Suprapubic skin (tissue), 3 donors: ENCODE measurements at regions not wholly inside any gene's neighbourhood (a gene's known extent, or its start where the extent isn't known, plus 50 kb on each side); places are given as distances from the start of the nearest gene placed in this dataset.

ENCODE experiments used
- EP300 ChIP-seq: sonication (generic); formaldehyde crosslinking; IDR thresholded peaks from one replicate; pipeline ENCODE4 v1.6.1; 2017; ENCODE audit warnings: antibody characterized with exemption
- POLR2A ChIP-seq, 2 donors: fragments of 450-650 bp; IDR thresholded peaks; one replicate each; pipeline ENCODE4 v1.6.1; 2017; ENCODE audit warnings: antibody characterized with exemption in 2 of 2, mild to moderate bottlenecking in 2 of 2, moderate library complexity in 2 of 2
- TF ChIP-seq, protein P1 (sequence below), 2 donors: fragments of 200-600 bp in 1 of 2; fragments of 450-650 bp in 1 of 2; sonication (generic) in 1 of 2; IDR thresholded peaks; one replicate each; pipeline ENCODE4 v1.5.1; 2016 to 2019; ENCODE audit warnings: antibody characterized with exemption in 2 of 2, mild to moderate bottlenecking in 1 of 2, moderate library complexity in 1 of 2

DNA sequence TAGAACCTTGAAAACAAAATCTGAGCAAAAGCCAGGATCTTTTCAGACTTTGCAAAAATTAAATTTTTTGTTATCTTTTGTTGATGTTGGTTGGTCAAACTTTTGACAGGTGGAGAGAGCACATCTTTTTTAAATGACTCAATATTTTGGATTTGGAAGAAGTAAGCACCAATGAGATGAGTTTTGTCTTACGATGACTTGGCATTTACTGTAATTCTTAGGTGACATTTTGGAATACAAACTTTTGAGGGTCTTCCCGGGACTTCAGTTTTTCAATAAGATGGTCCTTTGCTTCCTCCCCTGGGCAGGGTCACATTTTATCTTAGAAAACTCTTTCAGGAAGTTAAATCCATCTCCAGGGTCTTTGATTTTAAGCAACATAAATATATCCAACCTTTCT lies 423.9 kb downstream of the HS3ST3B1 start:
- TF ChIP-seq, protein P1, sequence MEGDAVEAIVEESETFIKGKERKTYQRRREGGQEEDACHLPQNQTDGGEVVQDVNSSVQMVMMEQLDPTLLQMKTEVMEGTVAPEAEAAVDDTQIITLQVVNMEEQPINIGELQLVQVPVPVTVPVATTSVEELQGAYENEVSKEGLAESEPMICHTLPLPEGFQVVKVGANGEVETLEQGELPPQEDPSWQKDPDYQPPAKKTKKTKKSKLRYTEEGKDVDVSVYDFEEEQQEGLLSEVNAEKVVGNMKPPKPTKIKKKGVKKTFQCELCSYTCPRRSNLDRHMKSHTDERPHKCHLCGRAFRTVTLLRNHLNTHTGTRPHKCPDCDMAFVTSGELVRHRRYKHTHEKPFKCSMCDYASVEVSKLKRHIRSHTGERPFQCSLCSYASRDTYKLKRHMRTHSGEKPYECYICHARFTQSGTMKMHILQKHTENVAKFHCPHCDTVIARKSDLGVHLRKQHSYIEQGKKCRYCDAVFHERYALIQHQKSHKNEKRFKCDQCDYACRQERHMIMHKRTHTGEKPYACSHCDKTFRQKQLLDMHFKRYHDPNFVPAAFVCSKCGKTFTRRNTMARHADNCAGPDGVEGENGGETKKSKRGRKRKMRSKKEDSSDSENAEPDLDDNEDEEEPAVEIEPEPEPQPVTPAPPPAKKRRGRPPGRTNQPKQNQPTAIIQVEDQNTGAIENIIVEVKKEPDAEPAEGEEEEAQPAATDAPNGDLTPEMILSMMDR (IDR thresholded peaks at IDR 0.05), result no peak
- TF ChIP-seq POLR2A (IDR thresholded peaks at IDR 0.05), result no peak
- no peak for TF ChIP-seq EP300
